NCI-H146 (cell line): ENCODE measurements at regions not wholly inside any gene's neighbourhood (a gene's known extent, or its start where the extent isn't known, plus 50 kb on each side); places are given as distances from the start of the nearest gene placed in this dataset.
"Not testable (repeated sequence)": the region's sequence is repeated elsewhere in the genome, so short reads cannot be mapped to it uniquely, and the experiment has no call there.

ENCODE experiments used
- DNase-seq: peaks from one replicate; lab custom pipeline; 2025; lab: John Stamatoyannopoulos, UW

- no peak for DNase-seq
Observed at GRCh38 chr9:74334271-74334670, 162.9 kb upstream of the RORB start.

DNA sequence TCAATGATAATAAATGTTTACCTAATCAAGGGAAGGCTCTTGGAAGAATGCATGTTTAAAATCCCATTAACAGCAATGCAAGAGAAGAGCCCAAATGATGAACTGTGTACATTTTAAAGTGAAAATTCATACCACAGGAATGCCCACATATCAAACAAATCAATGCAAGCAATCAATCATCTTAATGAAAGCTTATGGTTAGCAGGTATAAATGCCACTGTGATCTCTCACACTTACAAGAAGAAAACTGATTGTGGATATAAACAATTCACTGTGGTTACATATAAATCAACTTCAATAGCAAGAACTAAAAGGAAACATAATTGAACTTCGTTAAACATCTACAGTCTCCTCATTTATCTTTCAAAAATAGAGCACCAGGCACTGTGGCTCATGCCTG, 161.0 kb upstream of the RORB start:
- DNase-seq: no peak

DNA sequence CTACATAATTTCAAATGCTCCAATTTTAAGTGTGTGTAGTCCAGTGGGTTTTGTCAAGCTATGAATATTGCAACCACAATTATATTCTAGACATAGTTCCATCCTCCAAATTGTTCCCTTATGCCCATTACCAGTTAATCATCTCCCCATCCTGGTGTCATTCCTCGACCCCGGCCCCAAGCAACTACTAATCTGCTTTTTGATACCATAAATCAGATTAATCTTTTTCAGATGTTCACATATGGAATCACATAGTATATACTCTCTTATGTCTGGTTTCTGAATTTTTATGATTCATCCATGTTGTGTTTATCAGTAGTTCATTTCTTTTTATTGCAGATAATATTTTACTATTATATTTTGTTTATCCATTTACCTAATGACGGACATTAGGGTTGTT, 148.4 kb upstream of the RORB start:
- DNase-seq: no peak

- DNase-seq: no peak
Observed at GRCh38 chr9:74355107-74355506, 142.0 kb upstream of the RORB start.

DNA sequence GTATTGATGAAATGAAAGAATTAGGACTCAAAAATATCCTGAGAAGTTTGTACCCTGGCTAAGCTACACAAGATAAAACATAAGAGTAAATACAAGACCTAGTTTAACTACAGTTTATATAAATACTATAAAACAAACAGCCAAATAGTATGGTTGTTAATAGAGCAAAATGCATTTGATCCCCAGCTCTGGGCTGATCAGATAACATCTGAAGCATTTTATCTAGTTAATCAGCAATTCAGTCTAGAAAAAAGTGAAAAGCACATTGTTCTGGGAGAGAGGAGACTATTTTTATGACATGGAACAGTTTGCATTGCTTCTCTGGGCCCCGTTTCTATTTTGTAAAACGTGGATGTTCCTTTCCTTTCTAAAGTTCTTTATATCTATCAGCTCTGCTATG, 139.6 kb upstream of the RORB start:
- DNase-seq: no peak

GRCh38 chr9:74358959-74359358, 138.2 kb upstream of the RORB start:
- no peak for DNase-seq

- no peak for DNase-seq
Observed at GRCh38 chr9:74361508-74361907, 135.6 kb upstream of the RORB start.

GRCh38 chr9:74362423-74362822, 134.7 kb upstream of the RORB start:
- DNase-seq: no peak

DNA sequence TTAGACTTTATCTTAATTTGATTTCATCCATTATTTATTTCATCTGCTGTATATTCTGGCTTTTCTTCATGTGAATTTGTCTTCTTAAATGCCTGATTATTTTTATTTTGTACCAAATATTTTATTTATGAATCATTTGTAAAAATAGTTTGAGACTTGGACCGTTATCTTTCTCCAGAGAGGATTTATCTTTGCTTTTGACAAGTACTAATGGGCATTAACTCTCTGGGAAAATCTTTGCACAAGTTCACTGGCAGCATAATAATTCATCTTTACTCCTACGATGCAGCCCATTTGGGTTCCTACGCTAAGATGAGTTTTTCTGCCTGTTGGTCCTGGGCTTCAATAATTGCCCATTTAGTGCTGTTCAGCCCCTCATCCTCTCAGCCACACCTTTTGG, 131.0 kb upstream of the RORB start:
- no peak for DNase-seq

DNA sequence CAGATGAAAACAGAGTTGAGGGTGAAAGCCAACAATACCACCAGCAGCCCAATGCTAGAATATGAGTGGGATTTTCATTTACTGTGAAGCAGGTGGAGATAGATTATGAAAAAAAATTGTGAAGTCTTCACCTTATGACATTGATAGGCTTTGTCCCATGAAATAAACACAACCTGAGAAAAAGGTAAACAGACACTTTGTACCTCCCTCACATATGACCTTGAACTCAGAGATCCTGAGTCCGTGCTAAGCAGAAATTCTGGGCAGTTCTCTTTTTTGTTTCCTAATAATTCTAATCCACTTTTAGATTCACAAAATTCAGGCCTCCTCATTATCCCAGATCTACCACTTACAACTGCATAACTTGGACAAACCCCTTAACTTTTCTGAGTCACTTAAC, 127.3 kb upstream of the RORB start:
- no peak for DNase-seq

DNA sequence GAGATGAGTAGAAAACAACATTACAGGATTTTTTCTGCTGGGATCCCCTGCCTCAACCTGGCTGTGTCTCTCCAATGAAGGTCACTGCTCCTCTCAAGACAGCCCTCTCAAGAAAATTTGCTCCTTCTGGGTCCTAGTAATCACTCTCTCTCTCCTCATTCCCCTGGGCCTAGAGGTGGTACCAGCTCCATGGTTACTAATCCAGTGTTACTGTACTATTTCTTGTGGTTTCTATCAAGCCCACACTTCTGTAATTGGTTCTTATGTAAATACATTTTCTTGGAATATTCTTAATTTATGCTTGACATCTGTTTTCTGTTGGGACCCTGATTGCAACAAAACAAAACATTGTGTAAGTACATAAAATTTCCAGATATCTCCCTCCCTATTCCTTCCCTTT, 123.8 kb upstream of the RORB start:
- no peak for DNase-seq

DNA sequence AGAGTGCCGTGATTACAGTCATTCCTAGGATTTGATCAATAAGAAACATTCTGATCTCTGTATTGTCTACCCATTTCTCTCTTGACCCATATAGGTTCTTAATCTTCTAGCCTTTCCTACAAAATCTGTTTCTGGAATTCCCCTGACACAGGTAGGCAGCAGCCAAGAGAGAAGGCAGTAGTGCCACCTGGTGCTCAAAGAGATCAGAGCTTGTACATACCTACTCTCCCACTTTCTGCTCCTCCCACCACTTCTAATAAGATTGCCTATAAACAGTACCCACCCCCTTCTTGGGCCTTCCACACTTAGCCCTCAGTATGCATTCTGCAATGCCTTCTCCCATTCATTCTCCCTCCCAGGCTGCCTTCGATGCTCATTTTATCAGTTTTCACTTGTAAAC, 117.4 kb upstream of the RORB start:
- DNase-seq: peak; percentile 1

DNA sequence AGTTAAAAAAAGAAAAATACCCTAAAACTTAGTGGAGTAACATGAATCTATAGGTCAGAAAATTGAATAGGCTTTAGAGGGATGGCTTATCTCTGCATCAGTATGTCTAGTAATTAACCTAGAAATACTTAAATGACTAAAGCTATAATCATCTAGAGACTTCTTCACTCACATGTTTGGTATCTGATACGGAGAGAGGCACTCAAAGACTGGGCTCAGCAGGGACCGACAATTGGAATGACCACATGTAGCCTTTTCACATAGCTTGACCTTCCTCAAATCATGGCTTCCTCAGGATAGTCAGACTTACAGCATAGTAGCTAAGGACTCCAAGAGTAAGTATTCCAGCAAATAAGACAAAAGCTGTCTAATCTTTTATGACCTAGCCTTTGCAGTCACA, 105.3 kb upstream of the RORB start:
- DNase-seq: no peak

DNA sequence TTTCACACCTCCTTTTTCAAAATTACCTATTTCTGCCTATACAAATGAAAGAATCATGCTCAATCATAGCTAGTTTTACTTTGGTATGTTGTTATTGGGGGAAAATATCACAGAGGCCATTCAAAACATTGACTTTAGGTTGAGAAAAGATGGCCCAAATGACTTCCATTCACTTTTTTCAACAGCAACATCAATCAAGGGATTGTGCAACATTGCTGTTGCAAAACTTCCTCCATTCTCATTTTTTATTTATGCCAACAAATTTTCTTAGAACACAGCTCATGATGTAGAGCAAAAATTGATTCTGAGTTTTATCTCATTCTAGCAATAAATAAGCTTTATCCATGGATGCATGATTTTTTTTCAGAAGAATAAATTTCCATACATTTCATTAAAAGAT, 93.6 kb upstream of the RORB start:
- no peak for DNase-seq

- DNase-seq: no peak
Observed at GRCh38 chr9:74404620-74405019, 92.5 kb upstream of the RORB start.

DNA sequence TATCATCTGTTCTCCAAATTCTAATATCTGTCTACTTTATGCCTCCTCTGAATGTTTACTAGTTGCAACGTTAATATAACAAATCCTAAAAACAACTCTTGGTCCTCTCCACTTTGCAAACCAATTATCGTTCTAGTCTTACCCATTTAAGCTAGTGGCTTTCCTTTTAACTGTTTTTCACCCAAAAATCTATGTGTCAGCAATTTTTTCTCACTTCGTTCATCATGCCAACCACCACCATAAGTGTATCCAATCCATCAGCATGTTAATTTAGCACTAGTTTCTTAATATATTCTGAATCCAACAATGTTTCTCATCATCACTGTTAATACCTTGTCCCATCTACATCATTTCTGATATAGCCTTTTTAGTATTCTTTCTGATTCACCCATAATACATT, 90.0 kb upstream of the RORB start:
- DNase-seq: no peak

GRCh38 chr9:74412236-74412979, 84.7 kb upstream of the RORB start:
- no peak for DNase-seq

- DNase-seq: no peak
Observed at GRCh38 chr9:74413876-74414275, 83.3 kb upstream of the RORB start.

DNA sequence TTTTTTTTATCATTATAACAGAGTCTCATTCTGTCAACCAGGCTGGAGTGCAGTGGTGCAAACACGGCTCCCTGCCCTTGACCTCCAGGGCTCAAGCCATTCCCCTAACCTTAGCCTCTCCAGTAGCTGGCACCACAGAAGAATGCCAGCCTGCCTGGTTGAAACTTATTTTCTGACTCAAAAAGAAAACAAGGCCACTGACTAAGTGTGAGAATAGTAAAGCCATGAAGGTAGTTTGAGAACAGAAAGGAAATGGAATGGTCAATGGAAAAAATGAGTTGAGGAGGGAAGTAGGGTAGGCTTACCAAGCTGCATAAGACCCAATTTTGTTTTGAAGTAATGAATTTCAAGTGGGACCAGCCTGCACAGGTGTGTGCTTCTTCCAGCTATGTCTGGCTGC, 82.8 kb upstream of the RORB start:
- DNase-seq: no peak

DNA sequence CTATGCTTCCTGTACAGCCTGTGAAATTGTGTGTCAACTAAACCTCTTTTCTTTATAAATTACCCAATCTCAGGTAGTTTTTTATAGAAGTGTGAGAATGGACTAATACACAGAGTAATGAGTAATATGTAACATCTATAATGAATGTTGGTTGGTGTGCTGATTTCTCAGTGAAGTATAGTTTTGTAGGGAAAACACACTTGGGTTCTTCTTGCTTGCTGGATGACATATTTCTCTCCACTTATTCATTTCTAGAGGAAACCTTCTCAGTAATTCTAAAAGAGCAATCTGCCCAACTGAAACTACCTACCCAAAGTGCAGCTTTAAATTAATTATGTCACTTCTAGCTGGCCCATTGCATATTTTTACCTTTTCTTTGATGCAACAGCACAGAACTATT, 81.1 kb upstream of the RORB start:
- no peak for DNase-seq

DNA sequence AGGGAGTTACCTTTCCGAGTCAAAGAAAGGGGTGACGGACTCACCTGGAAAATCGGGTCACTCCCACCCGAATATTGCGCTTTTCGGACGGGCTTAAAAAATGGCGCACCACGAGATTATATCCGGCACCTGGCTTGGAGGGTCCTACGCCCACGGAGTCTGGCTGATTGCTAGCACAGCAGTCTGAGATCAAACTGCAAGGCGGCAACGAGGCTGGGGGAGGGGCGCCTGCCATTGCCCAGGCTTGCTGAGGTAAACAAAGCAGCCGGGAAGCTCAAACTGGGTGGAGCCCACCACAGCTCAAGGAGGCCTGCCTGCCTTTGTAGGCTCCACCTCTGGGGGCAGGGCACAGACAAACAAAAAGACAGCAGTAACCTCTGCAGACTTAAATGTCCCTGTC, 72.6 kb upstream of the RORB start:
- DNase-seq: not testable (repeated sequence)

DNA sequence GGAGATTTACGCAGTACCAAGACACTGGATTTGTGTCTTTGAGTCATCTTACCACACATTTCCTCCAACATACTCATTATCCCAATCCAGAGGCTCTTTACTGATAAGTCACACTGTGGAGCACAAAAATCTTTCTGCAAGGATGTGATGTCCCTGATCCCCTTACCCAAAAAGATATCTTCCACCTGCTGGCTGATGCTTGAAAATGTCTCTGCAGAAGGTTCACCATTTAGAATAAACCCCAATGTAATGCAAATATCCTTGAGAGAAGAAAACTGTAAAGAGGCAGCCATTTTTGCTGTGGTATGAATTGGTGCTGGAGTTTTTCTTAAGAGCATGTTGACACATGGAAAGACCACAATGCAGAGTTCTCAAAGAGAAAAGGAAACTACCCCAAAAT, 65.7 kb upstream of the RORB start:
- no peak for DNase-seq

DNA sequence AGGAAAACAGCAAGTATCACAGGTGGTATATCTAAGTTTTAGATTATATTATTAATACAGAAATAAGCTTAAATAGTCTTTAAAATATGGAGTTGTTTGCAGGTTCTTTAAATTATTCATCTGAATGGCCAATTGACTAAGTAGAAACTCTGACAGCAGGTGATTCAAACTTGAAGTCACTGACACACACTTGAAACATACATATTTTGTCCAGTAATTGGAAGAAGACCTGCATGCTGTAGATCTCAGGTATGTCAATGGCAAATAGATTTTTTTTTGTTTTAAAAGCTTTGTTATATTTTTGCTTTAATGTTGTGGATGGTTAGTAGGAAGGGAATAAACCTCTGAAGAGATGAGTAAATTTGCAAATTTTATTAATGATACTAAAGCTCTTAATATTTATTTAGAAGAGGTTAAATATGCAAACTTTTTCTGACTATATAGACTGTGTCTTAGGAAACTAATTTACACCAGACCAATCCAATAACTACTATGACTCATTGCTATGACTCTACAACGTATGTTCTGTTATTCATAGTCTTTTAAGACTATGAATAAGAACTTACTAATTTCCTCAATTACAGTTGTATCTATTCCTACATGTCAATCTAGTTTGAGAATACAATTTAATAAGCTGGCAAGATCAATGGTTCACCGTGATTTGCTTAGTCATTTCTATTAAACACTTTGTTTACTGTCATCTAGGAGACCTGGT, 53.9 kb upstream of the RORB start:
- no peak for DNase-seq

- DNase-seq: no peak
Observed at GRCh38 chr9:74444369-74444768, 52.8 kb upstream of the RORB start.
